ENCODE measurements at regions not wholly inside any gene's neighbourhood (a gene's known extent, or its start where the extent isn't known, plus 50 kb on each side); places are given as distances from the start of the nearest gene placed in this dataset.

DNA sequence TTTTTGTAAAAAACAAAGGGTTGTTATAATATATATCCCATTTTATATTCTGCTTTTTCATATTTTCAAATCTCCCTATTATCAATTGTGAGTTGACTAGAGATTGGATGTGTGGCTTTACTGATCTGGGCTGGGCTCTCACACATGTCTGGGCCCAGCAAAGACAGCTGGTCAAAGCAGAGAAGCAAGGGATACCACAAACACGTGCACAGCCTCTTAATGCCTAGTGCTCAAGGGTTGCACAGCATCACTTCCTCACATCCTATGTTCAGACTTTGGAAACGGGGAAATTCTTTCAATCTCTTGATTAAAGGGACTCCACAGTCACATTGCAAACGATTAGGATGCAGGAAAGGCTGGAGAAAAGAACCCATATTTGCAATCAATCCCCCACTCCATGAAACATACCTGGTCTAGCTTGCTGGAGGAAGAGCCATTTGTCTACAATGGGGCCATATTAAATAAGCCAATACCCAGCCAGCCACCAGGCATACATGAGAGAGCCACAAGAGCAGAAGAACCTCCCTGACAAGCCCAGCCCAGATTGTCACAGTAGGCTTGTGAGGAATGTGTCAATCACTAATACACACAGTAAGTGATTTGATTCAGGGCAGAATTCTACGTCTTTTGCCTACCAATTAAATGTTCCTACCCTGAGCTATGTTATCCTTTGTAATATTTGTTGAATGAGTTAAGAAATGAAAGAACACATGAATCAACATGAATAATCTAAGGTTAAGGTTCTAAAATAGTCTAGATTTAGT lies 431.2 kb downstream of the TNS3 start:
- Mint-ChIP-seq H3K27ac (no peak overlapping the region), H3K9me3 (no peaks in the 10 kb centered on the region), H3K4me3 (ENCODE audit: low read depth) (no peak overlapping the region), H3K36me3 (ENCODE audit: low read depth) (no peaks in the 10 kb centered on the region), H3K4me1 (ENCODE audit: low read depth) (no peaks in the 10 kb centered on the region), H3K27me3 (ENCODE audit: low read depth) (no peaks in the 10 kb centered on the region)
- intact Hi-C loops (cut with micrococcal nuclease): no loop called here
- DNase-seq (ENCODE audit: low spot score): no peak

DNA sequence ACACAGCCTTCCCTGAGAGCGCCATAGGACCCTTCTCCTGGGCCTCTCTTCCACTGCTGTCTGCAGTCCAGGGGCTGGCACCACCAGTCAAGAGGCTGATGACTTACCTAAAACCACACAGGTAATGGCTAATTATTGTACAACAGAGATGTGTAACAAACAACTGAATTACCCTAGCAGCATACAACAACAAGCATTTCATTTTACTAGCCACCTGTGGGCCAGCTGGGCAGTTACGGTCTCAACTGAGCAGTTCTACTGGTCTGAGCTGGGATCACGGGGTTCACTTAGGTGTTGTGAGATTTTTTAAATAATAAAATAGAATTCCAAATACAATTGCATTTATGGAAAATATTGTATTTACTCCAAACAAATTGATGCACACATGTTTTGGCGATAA lies 431.9 kb downstream of the TNS3 start:
- H3K4me1 Mint-ChIP-seq (ENCODE audit: low read depth): no peaks in the 10 kb centered on the region
- H3K27me3 Mint-ChIP-seq (ENCODE audit: low read depth): no peaks in the 10 kb centered on the region
- H3K36me3 Mint-ChIP-seq (ENCODE audit: low read depth): no peaks in the 10 kb centered on the region
- no peak overlapping the region for H3K4me3 Mint-ChIP-seq (ENCODE audit: low read depth)
- no peak for DNase-seq (ENCODE audit: low spot score)
- H3K27ac Mint-ChIP-seq: no peak overlapping the region
- intact Hi-C loops (cut with micrococcal nuclease): no loop called here
- H3K9me3 Mint-ChIP-seq: no peaks in the 10 kb centered on the region

DNA sequence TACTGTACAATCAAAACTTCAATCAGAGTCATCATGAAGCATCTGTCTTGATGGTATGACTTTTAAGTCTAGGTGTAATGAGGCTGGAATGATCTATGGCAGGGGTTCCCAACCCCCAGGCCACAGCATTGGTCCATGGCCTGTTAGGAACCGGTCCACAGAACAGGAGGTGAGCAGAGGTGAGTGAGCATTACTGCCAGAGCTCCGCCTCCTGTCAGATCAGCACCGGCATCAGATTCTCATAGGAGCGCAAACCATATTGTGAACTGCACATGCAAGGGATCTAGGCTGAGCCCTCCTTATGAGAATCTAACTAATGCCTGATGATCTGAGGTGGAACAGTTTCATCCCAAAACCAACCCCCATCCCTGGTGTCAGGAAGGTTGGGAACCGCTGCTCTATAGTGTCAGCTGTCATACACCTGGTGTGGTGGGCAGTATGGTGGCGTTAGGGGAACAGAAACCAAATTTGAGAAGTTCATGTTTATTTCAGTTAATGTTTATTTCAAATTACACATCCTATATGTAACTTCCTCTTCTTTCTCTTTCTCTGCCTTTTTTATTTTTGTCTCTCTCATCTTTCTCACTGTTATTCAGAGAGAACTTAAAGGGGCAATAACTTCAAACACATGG lies 432.6 kb downstream of the TNS3 start:
- Mint-ChIP-seq H3K9me3 (no peaks in the 10 kb centered on the region), H3K4me1 (ENCODE audit: low read depth) (no peaks in the 10 kb centered on the region), H3K36me3 (ENCODE audit: low read depth) (no peaks in the 10 kb centered on the region), H3K4me3 (ENCODE audit: low read depth) (no peak overlapping the region), H3K27me3 (ENCODE audit: low read depth) (no peaks in the 10 kb centered on the region), H3K27ac (no peak overlapping the region)
- no peak for DNase-seq (ENCODE audit: low spot score)
- intact Hi-C loops (cut with micrococcal nuclease): no loop called here

DNA sequence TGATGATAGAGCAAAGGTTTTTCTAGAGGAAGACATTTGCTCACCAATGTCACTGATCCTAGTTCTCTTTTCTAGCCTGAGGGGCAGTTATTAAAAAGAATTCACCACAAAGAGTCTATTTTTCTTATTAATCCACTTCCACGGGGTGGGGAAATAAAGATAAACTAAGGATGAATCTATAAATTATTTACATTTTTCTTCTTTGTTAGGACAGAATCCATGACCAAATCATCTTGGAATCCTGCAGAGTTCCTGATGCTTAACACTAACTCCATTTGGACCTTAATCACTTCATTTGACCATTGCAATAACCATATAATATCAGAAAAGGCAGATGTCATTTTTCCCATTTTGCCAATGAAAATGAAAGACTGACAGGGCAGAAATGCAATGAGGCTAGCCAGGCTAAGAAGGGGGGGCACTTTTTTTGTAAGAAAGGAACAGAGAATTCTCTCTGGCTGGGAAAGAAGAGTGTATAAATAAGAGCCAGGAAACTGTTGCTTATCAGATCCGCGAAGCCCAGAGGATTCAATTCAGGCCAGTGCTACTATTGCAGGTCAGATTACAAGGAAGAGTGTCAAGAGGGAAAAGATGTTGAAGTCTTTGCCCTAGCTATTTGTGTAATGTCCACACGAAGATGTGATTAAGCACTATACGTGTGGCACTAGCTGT lies 433.2 kb downstream of the TNS3 start:
- DNase-seq (ENCODE audit: low spot score): no peak
- Mint-ChIP-seq H3K9me3 (no peaks in the 10 kb centered on the region), H3K27ac (no peak overlapping the region), H3K4me1 (ENCODE audit: low read depth) (no peaks in the 10 kb centered on the region), H3K27me3 (ENCODE audit: low read depth) (no peaks in the 10 kb centered on the region), H3K36me3 (ENCODE audit: low read depth) (no peaks in the 10 kb centered on the region), H3K4me3 (ENCODE audit: low read depth) (no peak overlapping the region)
- intact Hi-C loops (cut with micrococcal nuclease): no loop called here

DNA sequence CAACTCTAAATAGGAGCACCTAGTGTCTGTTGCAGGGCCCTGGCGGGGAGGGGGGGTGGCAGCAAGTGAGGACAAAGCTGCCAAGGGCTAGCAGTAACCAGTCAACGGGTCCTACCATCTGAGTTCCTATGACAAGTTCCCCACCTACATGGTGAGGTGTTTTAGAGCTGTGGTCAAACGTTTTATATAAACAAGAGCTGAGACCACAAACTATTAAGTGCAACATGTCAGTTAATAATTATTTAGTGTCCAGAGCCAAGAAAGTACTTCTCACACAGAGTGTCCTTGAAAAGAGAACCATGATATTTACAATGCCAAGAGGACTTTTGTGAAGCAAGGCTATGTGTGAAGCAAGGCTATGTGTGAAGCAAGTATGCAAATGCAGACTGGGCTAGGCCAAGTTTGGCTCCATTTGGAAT lies 434.7 kb downstream of the TNS3 start:
- H3K4me3 Mint-ChIP-seq (ENCODE audit: low read depth): no peak overlapping the region
- H3K27ac Mint-ChIP-seq: no peak overlapping the region
- no peaks in the 10 kb centered on the region for H3K9me3 Mint-ChIP-seq
- DNase-seq (ENCODE audit: low spot score): no peak
- H3K4me1 Mint-ChIP-seq (ENCODE audit: low read depth): no peaks in the 10 kb centered on the region
- H3K36me3 Mint-ChIP-seq (ENCODE audit: low read depth): no peaks in the 10 kb centered on the region
- intact Hi-C loops (cut with micrococcal nuclease): no loop called here
- H3K27me3 Mint-ChIP-seq (ENCODE audit: low read depth): no peaks in the 10 kb centered on the region

DNA sequence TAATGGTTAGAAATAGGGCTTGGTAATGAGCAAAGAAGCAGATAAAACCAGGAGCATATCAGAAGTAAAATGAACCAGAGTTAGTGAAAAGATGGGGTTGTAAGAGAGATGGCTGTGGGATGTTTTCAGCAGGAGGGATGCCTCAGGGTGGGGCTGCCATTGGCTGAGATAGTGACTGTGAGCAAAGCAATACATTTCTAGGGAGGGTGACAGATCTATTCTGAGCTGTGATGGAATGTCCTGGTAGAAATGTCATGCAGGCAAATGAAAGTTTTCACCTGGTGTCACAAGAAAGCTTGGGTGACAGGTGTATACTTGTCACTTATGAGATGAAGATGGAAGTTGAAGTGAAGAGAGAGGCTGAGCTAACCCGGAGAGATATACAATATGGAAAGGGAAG lies 435.9 kb downstream of the TNS3 start:
- H3K27ac Mint-ChIP-seq: no peak overlapping the region
- no peaks in the 10 kb centered on the region for H3K36me3 Mint-ChIP-seq (ENCODE audit: low read depth)
- H3K9me3 Mint-ChIP-seq: no peaks in the 10 kb centered on the region
- DNase-seq (ENCODE audit: low spot score): no peak
- intact Hi-C loops (cut with micrococcal nuclease): no loop called here
- no peaks in the 10 kb centered on the region for H3K4me1 Mint-ChIP-seq (ENCODE audit: low read depth)
- no peaks in the 10 kb centered on the region for H3K27me3 Mint-ChIP-seq (ENCODE audit: low read depth)
- H3K4me3 Mint-ChIP-seq (ENCODE audit: low read depth): no peak overlapping the region

DNA sequence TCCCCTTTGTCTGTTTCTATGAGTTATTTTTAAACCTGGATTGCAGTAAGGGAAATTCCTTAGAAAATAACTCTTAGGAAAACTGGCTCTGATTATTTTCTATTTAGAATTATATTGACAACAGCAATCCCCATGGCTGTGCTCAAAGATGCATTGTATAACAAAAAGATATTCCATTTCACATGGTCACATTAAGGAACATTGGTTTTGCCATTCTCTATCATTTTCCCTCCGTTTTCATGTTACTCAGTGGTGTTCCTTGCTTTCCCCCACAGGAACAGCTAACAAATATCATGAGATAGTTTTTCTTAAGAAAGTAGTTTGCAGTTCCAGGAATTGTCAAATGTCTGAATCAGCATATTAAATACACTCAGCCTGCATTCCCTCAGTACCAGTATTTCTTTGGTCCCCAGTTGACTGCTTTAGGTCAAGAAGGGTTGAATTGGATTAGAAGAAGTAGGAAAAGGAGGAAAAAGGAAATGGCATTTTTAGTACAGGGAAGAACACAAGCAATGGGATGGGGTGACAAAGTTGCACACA lies 436.7 kb downstream of the TNS3 start:
- DNase-seq (ENCODE audit: low spot score): no peak
- intact Hi-C loops (cut with micrococcal nuclease): no loop called here
- Mint-ChIP-seq H3K27ac (no peak overlapping the region), H3K36me3 (ENCODE audit: low read depth) (no peaks in the 10 kb centered on the region), H3K9me3 (no peaks in the 10 kb centered on the region), H3K4me1 (ENCODE audit: low read depth) (no peaks in the 10 kb centered on the region), H3K27me3 (ENCODE audit: low read depth) (no peaks in the 10 kb centered on the region), H3K4me3 (ENCODE audit: low read depth) (no peak overlapping the region)

DNA sequence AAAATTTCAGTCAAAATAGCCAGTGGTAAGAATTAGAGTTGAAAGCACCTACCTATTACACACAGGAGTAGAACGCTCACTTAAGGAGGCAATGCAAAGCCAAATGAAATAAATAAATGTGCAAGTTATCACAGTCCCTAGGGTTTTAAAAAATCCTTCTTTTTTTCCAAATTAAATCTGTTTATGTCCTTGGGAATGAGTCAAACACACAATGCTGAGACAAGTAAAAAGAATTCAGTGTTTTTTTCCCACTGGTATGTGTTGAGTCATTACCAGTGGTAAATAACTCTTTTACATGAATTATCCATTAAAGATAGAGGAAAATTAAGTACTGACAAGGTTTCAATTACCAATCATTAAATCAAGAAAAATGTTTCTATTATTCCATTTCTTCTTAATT lies 438.6 kb downstream of the TNS3 start:
- H3K27me3 Mint-ChIP-seq (ENCODE audit: low read depth): peaks cover 3% of the 10 kb centered on the region
- H3K4me3 Mint-ChIP-seq (ENCODE audit: low read depth): no peak overlapping the region
- H3K9me3 Mint-ChIP-seq: no peaks in the 10 kb centered on the region
- H3K27ac Mint-ChIP-seq: no peak overlapping the region
- intact Hi-C loops (cut with micrococcal nuclease): no loop called here
- no peak for DNase-seq (ENCODE audit: low spot score)
- no peaks in the 10 kb centered on the region for H3K4me1 Mint-ChIP-seq (ENCODE audit: low read depth)
- no peaks in the 10 kb centered on the region for H3K36me3 Mint-ChIP-seq (ENCODE audit: low read depth)

DNA sequence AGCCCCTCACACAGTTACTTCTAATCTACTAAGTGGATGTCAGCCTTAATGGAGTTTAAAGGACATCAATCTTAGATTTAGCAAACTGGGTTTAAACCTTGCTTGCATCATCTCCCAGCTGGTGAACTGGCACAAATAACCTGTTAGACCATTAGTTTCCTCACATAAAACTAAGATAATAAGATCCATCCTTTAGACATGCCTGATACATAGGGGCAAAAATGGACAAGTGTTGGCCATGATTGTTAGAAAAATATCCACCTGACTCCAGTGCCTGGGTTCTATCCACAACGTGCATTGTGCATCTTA lies 439.1 kb downstream of the TNS3 start:
- no peaks in the 10 kb centered on the region for H3K36me3 Mint-ChIP-seq (ENCODE audit: low read depth)
- no peaks in the 10 kb centered on the region for H3K4me1 Mint-ChIP-seq (ENCODE audit: low read depth)
- DNase-seq (ENCODE audit: low spot score): no peak
- intact Hi-C loops (cut with micrococcal nuclease): no loop called here
- H3K9me3 Mint-ChIP-seq: no peaks in the 10 kb centered on the region
- no peak overlapping the region for H3K27ac Mint-ChIP-seq
- no peak overlapping the region for H3K4me3 Mint-ChIP-seq (ENCODE audit: low read depth)
- H3K27me3 Mint-ChIP-seq (ENCODE audit: low read depth): peaks cover 3% of the 10 kb centered on the region

DNA sequence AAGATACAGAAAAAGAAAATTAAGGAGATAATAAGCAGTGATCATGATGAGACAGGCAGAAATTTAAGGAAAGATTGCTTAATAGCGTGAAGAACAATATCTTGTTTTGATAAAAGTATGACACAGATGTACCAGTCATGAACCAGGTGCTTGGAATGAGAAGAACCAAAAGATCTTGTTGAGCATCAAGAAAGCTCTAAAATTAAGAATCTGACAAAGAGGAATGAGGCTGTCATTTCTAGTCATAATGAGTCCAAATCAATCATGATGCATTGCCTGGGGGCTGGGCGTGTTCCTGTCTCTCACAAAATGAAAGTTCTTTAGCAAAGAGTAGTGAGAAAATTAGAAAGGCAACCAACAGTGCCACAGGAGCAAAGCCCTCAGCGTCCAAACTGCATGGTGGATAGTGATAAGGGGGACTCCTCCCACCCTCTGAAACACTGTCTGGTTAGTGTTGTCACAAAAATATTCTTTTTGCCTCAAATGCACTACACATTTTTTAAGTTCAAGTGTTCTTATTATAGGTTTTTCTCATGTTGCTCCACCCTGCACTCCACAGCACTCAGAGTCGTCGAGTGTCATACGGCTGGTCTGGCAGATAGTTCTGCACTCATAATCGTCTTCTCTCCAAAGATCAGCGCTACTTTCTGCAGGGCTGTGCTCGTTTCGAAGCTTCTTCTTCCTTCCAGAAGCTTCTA lies 439.6 kb downstream of the TNS3 start:
- no peaks in the 10 kb centered on the region for H3K4me1 Mint-ChIP-seq (ENCODE audit: low read depth)
- H3K27me3 Mint-ChIP-seq (ENCODE audit: low read depth): peaks cover 3% of the 10 kb centered on the region

DNA sequence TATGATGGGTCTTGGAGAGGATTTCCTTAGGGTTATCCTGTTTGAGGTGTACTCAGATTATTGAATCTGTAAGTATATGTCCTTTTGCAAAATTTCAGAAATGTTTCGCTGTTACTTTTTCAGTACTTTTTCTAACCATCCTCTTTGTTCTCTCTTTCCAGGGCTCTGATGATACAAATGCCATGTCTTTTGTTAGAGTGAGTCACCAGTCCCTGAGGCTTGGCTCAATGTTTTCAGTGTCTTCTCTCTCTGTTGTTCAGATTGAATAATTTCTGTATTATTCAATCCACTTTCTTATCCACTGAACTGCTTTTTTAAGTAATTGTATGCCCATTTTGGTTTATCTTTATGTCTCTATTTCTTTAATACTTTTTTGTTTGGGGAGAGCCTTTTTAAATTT lies 449.4 kb downstream of the TNS3 start:
- intact Hi-C loops (cut with micrococcal nuclease): no loop called here
- Mint-ChIP-seq H3K27ac (no peak overlapping the region), H3K9me3 (no peaks in the 10 kb centered on the region), H3K36me3 (ENCODE audit: low read depth) (no peaks in the 10 kb centered on the region), H3K4me1 (ENCODE audit: low read depth) (no peaks in the 10 kb centered on the region), H3K27me3 (ENCODE audit: low read depth) (peaks cover 2% of the 10 kb centered on the region), H3K4me3 (ENCODE audit: low read depth) (no peak overlapping the region)
- no peak for DNase-seq (ENCODE audit: low spot score)

More for the DNA sequence above, 439.6 kb downstream of the TNS3 start:
- Mint-ChIP-seq H3K27ac (no peak overlapping the region), H3K9me3 (no peaks in the 10 kb centered on the region), H3K36me3 (ENCODE audit: low read depth) (no peaks in the 10 kb centered on the region), H3K4me3 (ENCODE audit: low read depth) (no peak overlapping the region)
- DNase-seq (ENCODE audit: low spot score): no peak
- intact Hi-C loops (cut with micrococcal nuclease): no loop called here

DNA sequence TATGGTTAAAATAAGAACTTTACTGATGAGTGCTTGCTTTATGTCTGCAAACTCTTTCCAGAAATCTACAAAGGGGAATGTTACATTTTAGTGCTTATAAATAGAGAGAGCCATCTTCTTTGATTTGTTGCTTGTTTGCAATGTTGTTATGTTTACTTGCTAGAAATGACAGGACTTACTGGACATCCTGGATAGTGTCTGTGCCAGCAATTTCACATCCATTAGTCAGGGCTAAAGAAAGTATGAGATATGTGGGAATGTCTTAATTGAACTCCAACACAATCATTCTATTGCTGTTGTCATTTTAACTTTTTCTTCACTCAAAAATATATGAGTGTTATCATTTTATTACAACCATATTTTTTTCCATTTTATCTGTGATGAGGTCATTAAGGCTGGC lies 453.2 kb downstream of the TNS3 start:
- Mint-ChIP-seq H3K4me1 (ENCODE audit: low read depth) (no peaks in the 10 kb centered on the region), H3K36me3 (ENCODE audit: low read depth) (no peaks in the 10 kb centered on the region), H3K9me3 (no peaks in the 10 kb centered on the region), H3K4me3 (ENCODE audit: low read depth) (no peak overlapping the region), H3K27ac (no peak overlapping the region), H3K27me3 (ENCODE audit: low read depth) (peaks cover 2% of the 10 kb centered on the region)
- intact Hi-C loops (cut with micrococcal nuclease): no loop called here
- no peak for DNase-seq (ENCODE audit: low spot score)

DNA sequence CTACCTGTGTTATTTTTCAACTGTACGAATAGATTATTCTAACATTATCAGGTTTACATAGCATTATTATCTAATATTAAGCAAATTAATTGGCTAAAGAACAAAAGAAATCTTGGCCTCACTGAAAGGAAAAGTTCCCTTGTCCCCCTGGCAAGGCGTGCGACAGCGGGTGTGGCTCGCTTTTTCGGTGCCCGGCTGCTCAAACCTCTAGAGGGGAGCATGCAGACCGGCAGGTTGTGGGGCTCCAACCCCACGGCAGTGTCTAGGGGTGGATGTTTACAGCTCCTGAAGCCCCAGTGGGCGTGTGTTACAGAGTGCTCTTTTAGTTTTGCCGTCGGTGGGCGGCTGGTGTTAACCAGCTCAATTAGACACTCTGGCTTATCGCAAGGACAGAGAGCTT lies 456.4 kb downstream of the TNS3 start:
- H3K27me3 Mint-ChIP-seq (ENCODE audit: low read depth): no peaks in the 10 kb centered on the region
- DNase-seq (ENCODE audit: low spot score): no peak
- no peaks in the 10 kb centered on the region for H3K9me3 Mint-ChIP-seq
- intact Hi-C loops (cut with micrococcal nuclease): no loop called here
- H3K4me3 Mint-ChIP-seq (ENCODE audit: low read depth): no peak overlapping the region
- H3K36me3 Mint-ChIP-seq (ENCODE audit: low read depth): no peaks in the 10 kb centered on the region
- H3K4me1 Mint-ChIP-seq (ENCODE audit: low read depth): no peaks in the 10 kb centered on the region
- no peak overlapping the region for H3K27ac Mint-ChIP-seq
